T-helper 17 cell (primary cell): ENCODE measurements at regions not wholly inside any gene's neighbourhood (a gene's known extent, or its start where the extent isn't known, plus 50 kb on each side); places are given as distances from the start of the nearest gene placed in this dataset.

Experiments
- ATAC-seq: fragments of 150-1000 bp; cut with Tn5 transposase; 2 replicates; pipeline ENCODE4 v1.10.0; 2021; ENCODE audit warnings: mild to moderate bottlenecking, moderate library complexity
- DNase-seq, 3 donors: peaks; one replicate each; pipeline versions ENCODE4 v3.0.0 to v3.0.0-alpha.2; 2020 to 2021
- H3K9me3 ChIP-seq: one replicate; pipeline ENCODE4 v1.7.0; 2013; ENCODE audit warnings: low read length, mild to moderate bottlenecking; ENCODE audit not compliant: control insufficient read depth, poor library complexity, severe bottlenecking
- H3K27ac Mint-ChIP-seq: one replicate; pipeline ENCODE4 v1.8.0; 2022; ENCODE audit warnings: mild to moderate bottlenecking, moderate library complexity, mixed read lengths
- H3K27me3 Mint-ChIP-seq: one replicate; pipeline ENCODE4 v1.8.0; 2022; ENCODE audit warnings: mixed read lengths
- H3K36me3 Mint-ChIP-seq: one replicate; pipeline ENCODE4 v1.8.0; 2022; ENCODE audit warnings: low read depth, mixed read lengths
- H3K4me1 Mint-ChIP-seq: one replicate; pipeline ENCODE4 v1.8.0; 2022; ENCODE audit warnings: mild to moderate bottlenecking, mixed read lengths
- H3K4me3 Mint-ChIP-seq: one replicate; pipeline ENCODE4 v1.8.0; 2022; ENCODE audit warnings: mild to moderate bottlenecking, moderate library complexity, mixed read lengths

- Mint-ChIP-seq H3K4me3 (peak overlapping the region; percentile 39), H3K4me1 (peaks cover 2% of the 10 kb centered on the region), H3K27me3 (peaks cover 71% of the 10 kb centered on the region), H3K27ac (no peak overlapping the region), H3K36me3 (peaks cover 7% of the 10 kb centered on the region)
- ATAC-seq (no peak), DNase-seq (no peak)
- H3K9me3 ChIP-seq, result no peaks in the 10 kb centered on the region
These were observed 62.7 kb upstream of the AMPD3 start for GRCh38 chr11:10392095-10393079.

DNA sequence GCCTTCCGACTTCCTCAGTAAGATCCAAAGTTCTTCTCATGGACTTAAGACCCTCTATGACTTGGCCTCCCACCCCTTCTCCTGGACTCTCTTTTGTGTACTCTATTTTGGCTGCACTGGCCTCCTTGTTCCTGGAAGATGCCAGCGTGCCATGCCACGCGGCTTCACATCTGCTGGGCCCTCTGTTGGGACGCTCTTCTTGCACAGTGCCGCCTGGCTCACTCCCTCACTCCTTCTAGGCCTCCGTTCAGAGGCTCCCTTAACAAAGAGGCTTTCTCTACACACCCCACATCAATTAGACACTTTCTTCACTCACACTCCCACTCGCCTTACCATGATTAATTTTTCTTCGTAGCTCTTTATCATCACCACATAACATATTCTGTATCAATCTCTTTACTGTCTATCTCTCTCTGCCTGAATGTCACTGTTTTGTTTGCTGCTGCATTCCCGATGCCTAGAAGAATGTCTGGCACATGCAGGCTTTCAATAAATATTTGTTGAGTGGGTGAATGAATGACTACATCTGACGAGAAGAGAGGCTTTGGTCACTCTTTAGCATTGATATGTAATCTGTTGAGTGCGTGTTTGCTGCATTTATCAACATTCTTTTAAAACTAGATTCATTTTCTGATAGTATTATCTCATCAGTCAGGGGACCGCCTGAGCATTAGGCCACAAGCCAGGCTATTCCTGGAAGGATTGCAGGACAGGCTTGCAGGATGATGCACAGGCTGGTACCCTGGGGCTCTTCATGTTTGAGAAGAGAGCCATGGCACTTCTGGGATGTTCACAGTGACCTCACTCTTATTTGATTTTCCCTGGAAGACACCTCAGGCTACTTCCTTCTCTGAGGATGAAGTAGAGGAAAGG, 60.6 kb upstream of the AMPD3 start:
- H3K4me3 Mint-ChIP-seq, result no peak overlapping the region
- H3K27ac Mint-ChIP-seq, result no peak overlapping the region
- ATAC-seq (no peak), DNase-seq (no peak)
- peaks cover 8% of the 10 kb centered on the region for H3K4me1 Mint-ChIP-seq
- peaks cover 12% of the 10 kb centered on the region for H3K36me3 Mint-ChIP-seq
- H3K9me3 ChIP-seq, result no peaks in the 10 kb centered on the region
- peaks cover 68% of the 10 kb centered on the region for H3K27me3 Mint-ChIP-seq

- H3K27me3 Mint-ChIP-seq, result peaks cover 59% of the 10 kb centered on the region
- DNase-seq, result no peak
- ATAC-seq, result no peak
- H3K9me3 ChIP-seq, result no peaks in the 10 kb centered on the region
- peaks cover 12% of the 10 kb centered on the region for H3K4me1 Mint-ChIP-seq
- no peak overlapping the region for H3K4me3 Mint-ChIP-seq
- H3K27ac Mint-ChIP-seq, result no peak overlapping the region
- peaks cover 11% of the 10 kb centered on the region for H3K36me3 Mint-ChIP-seq
These were observed 59.7 kb upstream of the AMPD3 start for GRCh38 chr11:10395166-10395897.

- ATAC-seq (no peak), DNase-seq (no peak)
- H3K27me3 Mint-ChIP-seq, result peaks cover 49% of the 10 kb centered on the region
- no peaks in the 10 kb centered on the region for H3K9me3 ChIP-seq
- H3K36me3 Mint-ChIP-seq, result peaks cover 11% of the 10 kb centered on the region
- peaks cover 20% of the 10 kb centered on the region for H3K4me1 Mint-ChIP-seq
- H3K4me3 Mint-ChIP-seq, result no peak overlapping the region
- no peak overlapping the region for H3K27ac Mint-ChIP-seq
These were observed 58.3 kb upstream of the AMPD3 start for GRCh38 chr11:10396771-10397170.

DNA sequence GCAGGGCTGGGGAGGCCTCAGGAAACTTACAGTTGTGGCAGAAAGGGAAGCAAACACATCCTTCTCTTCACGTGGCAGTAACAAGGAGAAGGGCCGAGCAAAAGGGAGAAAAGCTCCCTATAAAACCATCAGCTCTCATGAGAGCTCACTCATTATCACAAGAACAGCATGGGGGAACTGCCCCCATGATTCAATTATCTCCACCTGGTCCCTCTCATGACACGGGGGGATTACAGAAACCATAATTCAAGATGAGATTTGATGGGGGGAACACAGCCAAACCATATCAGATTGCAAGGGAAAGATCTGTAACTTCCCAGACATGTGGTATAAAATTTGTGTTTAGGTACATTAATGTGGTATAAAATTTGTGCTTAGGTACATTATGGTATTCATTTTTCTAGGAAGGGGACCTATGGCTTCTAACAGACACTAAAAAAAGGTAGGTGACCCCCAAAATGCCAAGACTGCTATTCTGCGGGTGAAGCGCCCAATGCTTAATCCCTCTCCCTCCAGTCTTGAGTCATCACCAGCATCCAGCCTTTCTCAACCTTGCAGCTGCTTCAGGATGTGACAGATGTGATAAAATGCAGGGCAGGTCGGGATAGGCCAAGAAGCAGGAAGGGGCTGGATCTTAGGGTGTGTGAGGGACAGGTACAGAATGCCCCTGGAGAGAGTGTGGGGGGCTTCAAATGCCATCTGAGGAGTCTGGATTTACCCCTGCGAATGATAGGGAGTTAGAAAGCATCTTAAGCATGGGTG, 57.7 kb upstream of the AMPD3 start:
- DNase-seq (no peak), ATAC-seq (no peak)
- no peaks in the 10 kb centered on the region for H3K9me3 ChIP-seq
- Mint-ChIP-seq H3K4me1 (peaks cover 24% of the 10 kb centered on the region), H3K4me3 (no peak overlapping the region), H3K36me3 (peaks cover 11% of the 10 kb centered on the region), H3K27ac (no peak overlapping the region), H3K27me3 (peaks cover 44% of the 10 kb centered on the region)

DNA sequence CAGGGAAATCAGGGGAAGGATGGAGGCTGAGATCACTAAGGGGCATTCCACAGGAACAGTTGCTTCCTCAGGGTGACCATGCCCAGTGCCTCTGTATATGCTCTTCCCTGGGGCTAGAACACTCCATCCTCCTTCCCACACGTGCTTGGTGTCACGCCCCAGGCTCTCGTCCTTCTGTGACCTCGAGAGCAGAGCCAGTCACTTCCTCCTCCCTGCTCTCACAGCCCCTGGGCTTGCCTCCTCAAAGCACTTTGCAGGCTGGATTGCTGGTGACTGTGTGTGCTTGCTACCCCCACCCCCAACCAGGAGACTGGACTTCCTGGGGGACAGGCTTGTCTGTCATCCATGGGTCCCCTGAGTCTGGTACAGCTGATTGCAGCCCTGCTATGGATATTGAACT, 56.5 kb upstream of the AMPD3 start:
- Mint-ChIP-seq H3K36me3 (peaks cover 11% of the 10 kb centered on the region), H3K27ac (no peak overlapping the region), H3K27me3 (peaks cover 32% of the 10 kb centered on the region), H3K4me1 (peaks cover 24% of the 10 kb centered on the region), H3K4me3 (no peak overlapping the region)
- ATAC-seq (no peak), DNase-seq (no peak)
- H3K9me3 ChIP-seq, result no peaks in the 10 kb centered on the region

DNA sequence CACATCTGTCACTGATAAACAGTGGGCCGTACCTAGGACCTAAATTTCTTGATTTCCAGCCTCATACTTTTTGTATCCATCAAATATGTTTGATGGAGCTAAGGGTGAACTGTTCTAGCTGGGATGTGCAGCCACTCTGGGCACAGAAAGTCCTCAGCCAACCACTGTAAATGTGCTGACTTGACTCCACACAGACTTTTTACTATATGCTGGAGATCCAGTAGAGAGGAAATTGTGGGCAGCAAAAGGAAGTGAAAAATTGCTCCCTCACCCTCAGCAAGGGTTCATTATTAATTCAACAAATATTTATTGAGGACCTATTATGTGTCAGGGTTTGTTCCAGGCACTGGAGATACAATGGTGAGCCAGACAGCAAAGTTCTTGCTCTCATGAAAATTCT, 54.2 kb upstream of the AMPD3 start:
- no peak for DNase-seq
- peaks cover 17% of the 10 kb centered on the region for H3K27me3 Mint-ChIP-seq
- ATAC-seq, result no peak
- H3K27ac Mint-ChIP-seq, result peak overlapping the region; percentile 63
- peaks cover 24% of the 10 kb centered on the region for H3K4me1 Mint-ChIP-seq
- peaks cover 7% of the 10 kb centered on the region for H3K36me3 Mint-ChIP-seq
- H3K4me3 Mint-ChIP-seq, result no peak overlapping the region
- H3K9me3 ChIP-seq, result no peaks in the 10 kb centered on the region

GRCh38 chr11:10401256-10401655, 53.8 kb upstream of the AMPD3 start:
- ATAC-seq, result no peak
- peak overlapping the region; percentile 9 for H3K27ac Mint-ChIP-seq
- H3K36me3 Mint-ChIP-seq, result peaks cover 5% of the 10 kb centered on the region
- H3K9me3 ChIP-seq, result no peaks in the 10 kb centered on the region
- no peak overlapping the region for H3K4me3 Mint-ChIP-seq
- peaks cover 13% of the 10 kb centered on the region for H3K27me3 Mint-ChIP-seq
- no peak for DNase-seq
- H3K4me1 Mint-ChIP-seq, result peaks cover 25% of the 10 kb centered on the region

DNA sequence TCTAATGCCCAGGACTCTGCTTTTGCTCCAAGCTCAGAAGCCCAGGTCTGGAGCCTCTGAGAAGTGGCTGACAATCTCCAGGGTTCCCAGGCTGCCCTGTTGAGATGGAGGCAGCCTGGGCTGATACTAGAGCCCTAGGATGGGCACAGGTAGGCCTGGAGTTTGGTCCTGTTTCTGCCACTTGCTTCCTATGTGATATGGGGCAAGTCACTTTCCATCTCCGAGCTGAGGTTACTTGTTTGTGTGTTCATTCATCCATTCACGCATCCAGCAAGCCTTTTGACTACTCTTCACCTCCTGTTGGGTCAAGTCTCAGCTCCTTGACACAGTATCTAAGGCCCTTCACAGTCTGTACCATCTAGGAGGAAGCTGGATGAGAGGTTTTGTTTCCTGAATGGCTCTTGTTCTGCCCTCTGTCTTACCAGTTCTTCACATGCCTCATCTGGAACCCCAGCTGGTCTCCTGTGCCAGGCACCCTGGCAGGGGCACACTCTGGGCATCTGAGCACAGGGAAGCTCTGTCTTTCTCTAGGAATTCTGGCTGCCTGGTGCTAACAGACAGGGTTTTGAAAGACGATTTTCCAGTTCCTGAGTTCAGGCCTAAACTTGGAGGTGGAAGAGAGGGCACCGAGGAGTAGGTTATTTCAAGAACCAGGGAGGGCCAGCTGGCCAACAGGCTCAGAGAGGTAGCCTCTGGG, 53.2 kb upstream of the AMPD3 start:
- ATAC-seq, result no peak
- H3K36me3 Mint-ChIP-seq, result peaks cover 5% of the 10 kb centered on the region
- H3K4me3 Mint-ChIP-seq, result peak overlapping the region; percentile 19
- no peaks in the 10 kb centered on the region for H3K9me3 ChIP-seq
- peaks cover 24% of the 10 kb centered on the region for H3K4me1 Mint-ChIP-seq
- peak overlapping the region; percentile 9 for H3K27ac Mint-ChIP-seq
- no peak for DNase-seq
- H3K27me3 Mint-ChIP-seq, result peaks cover 11% of the 10 kb centered on the region
